ENCODE measurements at regions not wholly inside any gene's neighbourhood (a gene's known extent, or its start where the extent isn't known, plus 50 kb on each side); places are given as distances from the start of the nearest gene placed in this dataset.

DNA sequence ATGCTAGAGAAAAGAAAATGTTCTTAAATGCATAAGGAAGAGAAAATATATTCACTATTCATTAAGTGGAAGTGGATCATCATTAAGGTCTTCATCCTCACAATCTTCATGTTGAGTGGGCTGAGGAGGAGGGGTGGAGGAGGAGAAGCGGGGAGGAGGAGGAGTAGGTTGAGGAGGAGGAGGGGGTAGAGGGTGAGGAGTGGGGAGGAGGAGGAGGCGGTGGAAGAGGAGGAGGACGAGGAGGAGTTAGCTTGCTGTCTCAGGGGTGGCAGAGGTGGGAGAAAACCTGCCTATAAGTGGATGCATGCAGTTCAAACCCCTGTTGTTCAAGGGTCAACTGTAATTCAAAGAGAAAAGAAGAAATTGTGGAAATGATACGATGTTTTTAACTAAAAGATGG is 71.6 kb downstream of the MYEOV start:
- Histone ChIP-seq H3K4me1 (no peaks in the 10 kb centered on the region), H3K27me3 (replicated peaks in 1 of 7) (no peaks in the 10 kb centered on the region), H3K9me3 (peaks cover 0 to 8% (median 0%) of the 10 kb centered on the region in 8 donors), H3K4me3 (no peak overlapping the region), H3K27ac (no peak overlapping the region), H3K36me3 (no peaks in the 10 kb centered on the region)
- intact Hi-C loops (cut with DNase I; ENCODE audit: low total_unique reads): no loop called here
- no peak for TF ChIP-seq POLR2A (IDR thresholded peaks at IDR 0.05)
- no peak for TF ChIP-seq POLR2AphosphoS5 (IDR thresholded peaks at IDR 0.05)
- TF ChIP-seq, protein P1, sequence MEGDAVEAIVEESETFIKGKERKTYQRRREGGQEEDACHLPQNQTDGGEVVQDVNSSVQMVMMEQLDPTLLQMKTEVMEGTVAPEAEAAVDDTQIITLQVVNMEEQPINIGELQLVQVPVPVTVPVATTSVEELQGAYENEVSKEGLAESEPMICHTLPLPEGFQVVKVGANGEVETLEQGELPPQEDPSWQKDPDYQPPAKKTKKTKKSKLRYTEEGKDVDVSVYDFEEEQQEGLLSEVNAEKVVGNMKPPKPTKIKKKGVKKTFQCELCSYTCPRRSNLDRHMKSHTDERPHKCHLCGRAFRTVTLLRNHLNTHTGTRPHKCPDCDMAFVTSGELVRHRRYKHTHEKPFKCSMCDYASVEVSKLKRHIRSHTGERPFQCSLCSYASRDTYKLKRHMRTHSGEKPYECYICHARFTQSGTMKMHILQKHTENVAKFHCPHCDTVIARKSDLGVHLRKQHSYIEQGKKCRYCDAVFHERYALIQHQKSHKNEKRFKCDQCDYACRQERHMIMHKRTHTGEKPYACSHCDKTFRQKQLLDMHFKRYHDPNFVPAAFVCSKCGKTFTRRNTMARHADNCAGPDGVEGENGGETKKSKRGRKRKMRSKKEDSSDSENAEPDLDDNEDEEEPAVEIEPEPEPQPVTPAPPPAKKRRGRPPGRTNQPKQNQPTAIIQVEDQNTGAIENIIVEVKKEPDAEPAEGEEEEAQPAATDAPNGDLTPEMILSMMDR (IDR thresholded peaks at IDR 0.05 in 8 of 11, conservative IDR thresholded peaks at IDR 0.05 in 3 of 11): no peak
- WGBS, 5 donors: 70 to 85% (median 82%) methylated on average over 4 of the region's 4 CpGs
- DNase-seq: no peak

DNA sequence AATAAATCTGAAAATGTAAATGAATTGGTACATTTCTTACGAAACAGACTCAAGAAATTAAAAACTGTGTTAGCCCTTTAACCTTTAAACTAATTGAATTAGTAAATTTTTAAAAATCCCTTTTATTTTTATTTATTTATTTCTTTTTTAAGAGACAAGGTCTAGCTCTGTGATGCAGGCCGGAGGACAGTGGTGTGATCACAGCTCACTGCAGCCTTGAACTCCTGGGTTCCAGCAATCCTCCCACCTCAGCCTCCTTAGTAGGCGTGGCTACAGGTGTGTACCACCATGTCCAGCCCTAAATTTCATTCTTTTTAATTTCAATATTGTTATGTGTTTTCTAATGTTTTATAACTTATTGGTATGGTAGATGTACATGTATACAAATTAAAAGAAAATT is 72.6 kb downstream of the MYEOV start:
- no peak overlapping the region for H3K27ac ChIP-seq
- H3K4me3 ChIP-seq: no peak overlapping the region
- DNase-seq: no peak
- WGBS, 5 donors: 89 to 96% (median 95%) methylated on average over 3 of the region's 3 CpGs
- H3K4me1 ChIP-seq: no peaks in the 10 kb centered on the region
- TF ChIP-seq, protein P1 (IDR thresholded peaks at IDR 0.05 in 8 of 11, conservative IDR thresholded peaks at IDR 0.05 in 3 of 11): no peak
- no peak for TF ChIP-seq POLR2A (IDR thresholded peaks at IDR 0.05)
- no peak for TF ChIP-seq POLR2AphosphoS5 (IDR thresholded peaks at IDR 0.05)
- H3K36me3 ChIP-seq: no peaks in the 10 kb centered on the region
- H3K9me3 ChIP-seq: peaks cover 0 to 8% (median 0%) of the 10 kb centered on the region in 8 donors
- H3K27me3 ChIP-seq (replicated peaks in 1 of 7): no peaks in the 10 kb centered on the region
- intact Hi-C loops (cut with DNase I; ENCODE audit: low total_unique reads): no loop called here

DNA sequence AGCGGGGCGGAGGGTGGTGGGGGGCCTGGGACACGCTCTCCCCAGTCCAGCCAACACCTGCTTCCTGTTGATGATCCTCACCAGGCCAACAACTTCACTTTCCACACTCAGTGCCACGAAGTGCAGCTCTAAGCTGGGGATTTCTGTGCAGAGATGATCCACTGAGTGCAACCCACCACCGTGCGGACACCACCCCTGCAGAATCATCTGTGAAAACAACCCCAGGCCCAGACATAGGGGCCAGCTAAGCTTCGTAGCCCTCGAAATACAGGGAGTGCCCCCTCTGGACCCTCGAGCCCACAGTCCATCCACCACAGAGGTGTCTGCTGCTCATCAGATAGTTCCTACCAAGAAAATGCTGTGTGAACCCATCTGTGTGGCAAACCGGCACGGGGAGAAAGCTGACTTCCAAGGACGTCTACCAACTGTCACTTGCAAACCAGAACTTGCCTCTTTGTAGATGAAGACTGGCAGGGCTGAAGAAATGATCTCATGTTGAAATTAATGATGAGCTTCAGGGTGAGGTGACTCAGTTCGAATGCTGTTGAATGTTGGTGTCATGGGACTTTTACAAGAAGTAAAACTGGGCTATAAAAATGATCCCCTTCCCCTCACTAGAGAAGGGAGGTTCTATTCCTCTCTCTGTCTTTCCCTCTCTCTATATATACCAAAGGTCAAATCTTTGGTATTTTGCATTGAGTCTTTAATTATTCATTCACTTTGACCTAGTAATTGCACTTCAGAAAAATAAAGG is 73.4 kb downstream of the MYEOV start:
- Histone ChIP-seq H3K4me3 (no peak overlapping the region), H3K9me3 (peaks cover 0 to 8% (median 0%) of the 10 kb centered on the region in 8 donors), H3K27me3 (replicated peaks in 1 of 7) (no peaks in the 10 kb centered on the region), H3K27ac (no peak overlapping the region), H3K4me1 (no peaks in the 10 kb centered on the region), H3K36me3 (no peaks in the 10 kb centered on the region)
- no peak for DNase-seq
- no peak for TF ChIP-seq POLR2AphosphoS5 (IDR thresholded peaks at IDR 0.05)
- TF ChIP-seq POLR2A (IDR thresholded peaks at IDR 0.05): no peak
- TF ChIP-seq, protein P1 (IDR thresholded peaks at IDR 0.05 in 8 of 11, conservative IDR thresholded peaks at IDR 0.05 in 3 of 11): no peak
- intact Hi-C loops (cut with DNase I; ENCODE audit: low total_unique reads): no loop called here
- 72 to 81% (median 79%) methylated on average over 13 of the region's 13 CpGs for WGBS, 5 donors

DNA sequence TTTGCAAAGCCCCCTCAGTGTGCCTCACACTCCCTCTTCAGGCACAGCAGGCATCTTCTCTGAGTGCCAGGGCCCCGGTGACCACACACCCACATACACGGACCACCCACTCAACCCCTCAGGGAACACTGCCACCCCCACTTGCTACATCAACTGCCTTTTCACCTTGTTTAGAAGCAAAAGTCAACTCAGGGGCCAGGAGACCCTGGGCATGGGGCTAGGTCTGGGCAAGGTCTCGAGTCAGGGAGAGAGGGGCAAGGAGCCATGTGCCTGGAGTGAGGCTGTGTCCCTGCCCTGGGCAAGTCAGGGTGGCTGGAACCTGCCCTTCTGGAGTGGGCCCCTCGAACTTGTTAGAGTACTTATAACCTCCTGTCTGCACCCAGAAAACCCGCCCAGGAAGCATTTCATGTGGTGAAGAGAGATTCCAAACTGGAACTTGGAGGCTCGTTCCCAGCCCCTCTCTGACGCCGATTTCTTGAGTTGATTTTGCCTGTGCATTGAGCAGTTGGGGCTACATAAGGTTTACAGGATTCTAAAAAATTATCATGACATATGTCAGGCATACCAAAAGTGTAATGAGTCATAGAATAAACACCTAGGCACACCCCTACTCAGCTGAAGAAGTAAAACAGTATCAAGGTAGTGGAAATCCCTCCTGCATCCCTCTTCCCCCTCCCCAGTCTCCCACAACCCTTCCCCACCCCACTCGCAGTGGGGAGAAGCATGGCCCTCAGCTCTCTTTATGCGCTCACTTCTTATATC is 74.3 kb downstream of the MYEOV start:
- H3K4me1 ChIP-seq: no peaks in the 10 kb centered on the region
- no peak overlapping the region for H3K4me3 ChIP-seq
- H3K27ac ChIP-seq: no peak overlapping the region
- no peaks in the 10 kb centered on the region for H3K27me3 ChIP-seq (replicated peaks in 1 of 7)
- 86 to 94% (median 88%) methylated on average over 10 of the region's 10 CpGs for WGBS, 5 donors
- TF ChIP-seq, protein P1 (IDR thresholded peaks at IDR 0.05 in 8 of 11, conservative IDR thresholded peaks at IDR 0.05 in 3 of 11): no peak
- TF ChIP-seq POLR2AphosphoS5 (IDR thresholded peaks at IDR 0.05): no peak
- TF ChIP-seq POLR2A (IDR thresholded peaks at IDR 0.05): no peak
- DNase-seq: peak; percentile 54
- no peaks in the 10 kb centered on the region for H3K36me3 ChIP-seq
- intact Hi-C loops (cut with DNase I; ENCODE audit: low total_unique reads): no loop called here
- H3K9me3 ChIP-seq: peaks cover 0 to 8% (median 0%) of the 10 kb centered on the region in 8 donors

Measured in spleen (tissue), 11 donors.